ENCODE measurements at regions not wholly inside any gene's neighbourhood (a gene's known extent, or its start where the extent isn't known, plus 50 kb on each side); places are given as distances from the start of the nearest gene placed in this dataset.

GRCh38 chr13:94765814-94766213, 53.5 kb upstream of the SOX21 start (continued):
- TF ChIP-seq HMGXB4 (CRISPR knock-in tag; IDR thresholded peaks at IDR 0.05): no peak
- TF ChIP-seq ETV6 (CRISPR knock-in tag; IDR thresholded peaks at IDR 0.05): no peak

GRCh38 chr13:94764576-94765321, 52.4 kb upstream of the SOX21 start:
- no peak for DNase-seq (ENCODE audit: low spot score)
- Mint-ChIP-seq H3K4me1 (peaks cover 47% of the 10 kb centered on the region), H3K4me3 (no peak overlapping the region)

More at GRCh38 chr13:94764576-94765321, 52.4 kb upstream of the SOX21 start:
- H3K36me3 Mint-ChIP-seq: peaks cover 4% of the 10 kb centered on the region
- TF ChIP-seq MXD4 (CRISPR knock-in tag; IDR thresholded peaks at IDR 0.05; ENCODE audit: borderline replicate concordance) (no peak), NFYB (CRISPR knock-in tag; conservative IDR thresholded peaks at IDR 0.05; ENCODE audit: low read depth) (no peak), E2F4 (CRISPR knock-in tag; IDR thresholded peaks at IDR 0.05; ENCODE audit: borderline replicate concordance, low read depth) (no peak), RELA (CRISPR knock-in tag; IDR thresholded peaks at IDR 0.05; ENCODE audit: borderline replicate concordance) (no peak), MLX (CRISPR knock-in tag; IDR thresholded peaks at IDR 0.05) (no peak), MAX (CRISPR knock-in tag; IDR thresholded peaks at IDR 0.05) (no peak), PRRX2 (CRISPR knock-in tag; IDR thresholded peaks at IDR 0.05) (no peak), CTCF (IDR thresholded peaks at IDR 0.05) (no peak), NFE2L1 (CRISPR knock-in tag; IDR thresholded peaks at IDR 0.05) (no peak)
- ChIA-PET CTCF (no interaction called here), POLR2A (no interaction called here)
- H3K27ac Mint-ChIP-seq: no peak overlapping the region
- peaks cover 14% of the 10 kb centered on the region for H3K9me3 Mint-ChIP-seq
- no peak for ATAC-seq
- H3K27me3 Mint-ChIP-seq (ENCODE audit: low read depth): no peaks in the 10 kb centered on the region; the same call in 1 of the 2 replicates
